22Rv1 (cell line): ENCODE measurements at regions not wholly inside any gene's neighbourhood (a gene's known extent, or its start where the extent isn't known, plus 50 kb on each side); places are given as distances from the start of the nearest gene placed in this dataset.

ENCODE experiments used
- CTCF ChIP-seq: fragments of 450-650 bp; IDR thresholded peaks from 2 replicates; pipeline ENCODE4 v1.5.1; 2017; ENCODE audit warnings: mild to moderate bottlenecking
- ZFX ChIP-seq: fragments of 450-650 bp; IDR thresholded peaks from 2 replicates; pipeline ENCODE4 v1.6.1; 2017; ENCODE audit warnings: antibody characterized with exemption, borderline replicate concordance

- no peak for TF ChIP-seq CTCF
- no peak for TF ChIP-seq ZFX
Observed at GRCh38 chr2:34387536-34387935, 788.4 kb upstream of the FAM98A start.
